ENCODE measurements at regions not wholly inside any gene's neighbourhood (a gene's known extent, or its start where the extent isn't known, plus 50 kb on each side); places are given as distances from the start of the nearest gene placed in this dataset.

DNA sequence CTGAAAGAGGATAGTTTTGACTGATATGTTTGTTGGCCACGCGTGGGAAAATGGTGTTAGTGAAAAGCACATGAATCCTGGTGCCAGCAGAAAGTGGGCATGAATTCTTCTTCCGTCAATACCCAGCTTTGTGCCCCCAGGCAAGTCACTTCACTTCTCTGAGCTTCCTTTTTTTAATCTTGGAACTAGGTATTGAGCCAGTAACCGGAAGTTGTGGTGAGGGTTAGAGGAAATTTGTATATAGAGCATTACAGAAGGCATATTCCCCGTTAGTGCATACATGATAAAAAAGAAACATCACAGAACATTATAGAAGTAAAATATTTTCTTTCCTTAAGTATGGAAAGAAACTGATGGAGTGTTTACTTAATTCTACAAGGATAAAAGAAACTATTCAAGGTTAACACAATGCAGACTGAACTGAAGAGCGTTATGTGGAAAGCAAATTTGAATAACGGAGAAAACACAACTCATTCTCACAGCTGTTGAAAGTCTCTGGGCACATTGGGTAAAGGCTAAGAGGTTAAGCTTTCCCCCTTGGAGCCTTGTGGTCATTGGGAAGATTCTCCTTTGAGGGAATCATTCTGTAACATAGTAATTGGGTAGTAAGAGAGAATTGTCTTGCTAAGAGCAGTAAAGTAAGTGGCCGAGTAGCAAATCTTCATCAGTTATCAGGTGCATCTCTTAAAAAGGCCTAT, 223.1 kb downstream of the BCAS1 start:
- WGBS (ENCODE audit: extremely low coverage, insufficient read length, low lambda C conversion rate), result no CpG with 5 or more reads among the region's 8 CpGs
- Histone ChIP-seq H3K9me3 (ENCODE audit: control insufficient read depth, low read depth, low read length) (no peaks in the 10 kb centered on the region), H3K14ac (ENCODE audit: insufficient read depth, low read length) (no peak overlapping the region), H3K56ac (ENCODE audit: insufficient read length, low read depth, low read length) (no peak overlapping the region), H2BK120ac (ENCODE audit: low read depth, low read length, poor library complexity, severe bottlenecking) (no peak overlapping the region), H3T11ph (ENCODE audit: low read length) (no peak overlapping the region), H3K23ac (ENCODE audit: insufficient read length, low read depth, low read length) (no peak overlapping the region), H2BK12ac (ENCODE audit: insufficient read length, low read depth, low read length) (no peak overlapping the region), H3K18ac (ENCODE audit: insufficient read length, low read depth, low read length) (no peak overlapping the region), H2AFZ (ENCODE audit: low read length) (no peak overlapping the region), H4K20me1 (ENCODE audit: control insufficient read depth, insufficient read depth, insufficient read length) (no peaks in the 10 kb centered on the region), H2BK20ac (ENCODE audit: low read depth, low read length, poor library complexity, severe bottlenecking) (no peak overlapping the region), H4K8ac (replicated peaks; ENCODE audit: insufficient read length, low read depth, low read length) (no peak overlapping the region), H4K91ac (ENCODE audit: insufficient read length, low read depth, low read length) (no peak overlapping the region), H2BK5ac (ENCODE audit: insufficient read length, low read length) (no peak overlapping the region), H2BK15ac (ENCODE audit: low read depth, low read length) (no peak overlapping the region), H3K27me3 (ENCODE audit: insufficient read depth, low read length) (no peaks in the 10 kb centered on the region), H3K4ac (ENCODE audit: low read depth, low read length) (no peak overlapping the region), H3K4me1 (ENCODE audit: insufficient read depth, low read length) (no peaks in the 10 kb centered on the region; the same call in 1 of the 2 replicates), H3K79me1 (ENCODE audit: insufficient read depth, low read depth, low read length, poor library complexity, severe bottlenecking) (no peaks in the 10 kb centered on the region), H3K9ac (ENCODE audit: extremely low read depth, insufficient read length, low read length) (no peak overlapping the region), H3K4me2 (ENCODE audit: insufficient read depth, insufficient read length, low read length) (no peak overlapping the region), H4K5ac (ENCODE audit: insufficient read length, low read depth, low read length) (no peak overlapping the region), H2AK5ac (ENCODE audit: insufficient read length, low read length) (no peak overlapping the region), H3K79me2 (ENCODE audit: insufficient read depth, low read length) (no peaks in the 10 kb centered on the region), H3K27ac (ENCODE audit: insufficient read length, low read depth, low read length) (no peak overlapping the region), H3K23me2 (ENCODE audit: insufficient read length, low read depth, low read length, poor library complexity, severe bottlenecking) (no peaks in the 10 kb centered on the region)
- Mint-ChIP-seq H3K27me3 (ENCODE audit: low read depth) (no peaks in the 10 kb centered on the region), H3K4me1 (peaks cover 8 to 9% of the 10 kb centered on the region in 2 experiments; a peak in 3 of 4 replicates), H3K36me3 (ENCODE audit: insufficient read depth in 1 of 3, low read depth in 3 of 3) (no peaks in the 10 kb centered on the region), H3K4me3 (no peak overlapping the region), H3K27ac (no peak overlapping the region; a peak in 1 of 7 replicates), H3K9me3 (no peaks in the 10 kb centered on the region)
- no peak for DNase-seq
- TF ChIP-seq, protein P1, sequence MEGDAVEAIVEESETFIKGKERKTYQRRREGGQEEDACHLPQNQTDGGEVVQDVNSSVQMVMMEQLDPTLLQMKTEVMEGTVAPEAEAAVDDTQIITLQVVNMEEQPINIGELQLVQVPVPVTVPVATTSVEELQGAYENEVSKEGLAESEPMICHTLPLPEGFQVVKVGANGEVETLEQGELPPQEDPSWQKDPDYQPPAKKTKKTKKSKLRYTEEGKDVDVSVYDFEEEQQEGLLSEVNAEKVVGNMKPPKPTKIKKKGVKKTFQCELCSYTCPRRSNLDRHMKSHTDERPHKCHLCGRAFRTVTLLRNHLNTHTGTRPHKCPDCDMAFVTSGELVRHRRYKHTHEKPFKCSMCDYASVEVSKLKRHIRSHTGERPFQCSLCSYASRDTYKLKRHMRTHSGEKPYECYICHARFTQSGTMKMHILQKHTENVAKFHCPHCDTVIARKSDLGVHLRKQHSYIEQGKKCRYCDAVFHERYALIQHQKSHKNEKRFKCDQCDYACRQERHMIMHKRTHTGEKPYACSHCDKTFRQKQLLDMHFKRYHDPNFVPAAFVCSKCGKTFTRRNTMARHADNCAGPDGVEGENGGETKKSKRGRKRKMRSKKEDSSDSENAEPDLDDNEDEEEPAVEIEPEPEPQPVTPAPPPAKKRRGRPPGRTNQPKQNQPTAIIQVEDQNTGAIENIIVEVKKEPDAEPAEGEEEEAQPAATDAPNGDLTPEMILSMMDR (conservative IDR thresholded peaks at IDR 0.05), result no peak
